ENCODE measurements at regions not wholly inside any gene's neighbourhood (a gene's known extent, or its start where the extent isn't known, plus 50 kb on each side); places are given as distances from the start of the nearest gene placed in this dataset.

- Mint-ChIP-seq H3K36me3 (peaks cover 3% of the 10 kb centered on the region; the same call in 1 of the 2 replicates), H3K9me3 (peaks cover 7% of the 10 kb centered on the region), H3K4me3 (no peak overlapping the region), H3K27me3 (ENCODE audit: low read depth) (peaks cover 9% of the 10 kb centered on the region), H3K27ac (no peak overlapping the region), H3K4me1 (peaks cover 45% of the 10 kb centered on the region)
- POLR2A ChIA-PET: no interaction called here
- ATAC-seq: no peak
- CTCF ChIA-PET: no interaction called here
- no peak for DNase-seq (ENCODE audit: low spot score)
- TF ChIP-seq FOXP4 (CRISPR knock-in tag; IDR thresholded peaks at IDR 0.05): no peak
- no peak for TF ChIP-seq FOXJ3 (CRISPR knock-in tag; IDR thresholded peaks at IDR 0.05; ENCODE audit: borderline replicate concordance)
- TF ChIP-seq SMAD4 (CRISPR knock-in tag; IDR thresholded peaks at IDR 0.05): no peak
- no peak for TF ChIP-seq ATF2 (CRISPR knock-in tag; IDR thresholded peaks at IDR 0.05; ENCODE audit: borderline replicate concordance, low read depth)
- TF ChIP-seq, protein P1, sequence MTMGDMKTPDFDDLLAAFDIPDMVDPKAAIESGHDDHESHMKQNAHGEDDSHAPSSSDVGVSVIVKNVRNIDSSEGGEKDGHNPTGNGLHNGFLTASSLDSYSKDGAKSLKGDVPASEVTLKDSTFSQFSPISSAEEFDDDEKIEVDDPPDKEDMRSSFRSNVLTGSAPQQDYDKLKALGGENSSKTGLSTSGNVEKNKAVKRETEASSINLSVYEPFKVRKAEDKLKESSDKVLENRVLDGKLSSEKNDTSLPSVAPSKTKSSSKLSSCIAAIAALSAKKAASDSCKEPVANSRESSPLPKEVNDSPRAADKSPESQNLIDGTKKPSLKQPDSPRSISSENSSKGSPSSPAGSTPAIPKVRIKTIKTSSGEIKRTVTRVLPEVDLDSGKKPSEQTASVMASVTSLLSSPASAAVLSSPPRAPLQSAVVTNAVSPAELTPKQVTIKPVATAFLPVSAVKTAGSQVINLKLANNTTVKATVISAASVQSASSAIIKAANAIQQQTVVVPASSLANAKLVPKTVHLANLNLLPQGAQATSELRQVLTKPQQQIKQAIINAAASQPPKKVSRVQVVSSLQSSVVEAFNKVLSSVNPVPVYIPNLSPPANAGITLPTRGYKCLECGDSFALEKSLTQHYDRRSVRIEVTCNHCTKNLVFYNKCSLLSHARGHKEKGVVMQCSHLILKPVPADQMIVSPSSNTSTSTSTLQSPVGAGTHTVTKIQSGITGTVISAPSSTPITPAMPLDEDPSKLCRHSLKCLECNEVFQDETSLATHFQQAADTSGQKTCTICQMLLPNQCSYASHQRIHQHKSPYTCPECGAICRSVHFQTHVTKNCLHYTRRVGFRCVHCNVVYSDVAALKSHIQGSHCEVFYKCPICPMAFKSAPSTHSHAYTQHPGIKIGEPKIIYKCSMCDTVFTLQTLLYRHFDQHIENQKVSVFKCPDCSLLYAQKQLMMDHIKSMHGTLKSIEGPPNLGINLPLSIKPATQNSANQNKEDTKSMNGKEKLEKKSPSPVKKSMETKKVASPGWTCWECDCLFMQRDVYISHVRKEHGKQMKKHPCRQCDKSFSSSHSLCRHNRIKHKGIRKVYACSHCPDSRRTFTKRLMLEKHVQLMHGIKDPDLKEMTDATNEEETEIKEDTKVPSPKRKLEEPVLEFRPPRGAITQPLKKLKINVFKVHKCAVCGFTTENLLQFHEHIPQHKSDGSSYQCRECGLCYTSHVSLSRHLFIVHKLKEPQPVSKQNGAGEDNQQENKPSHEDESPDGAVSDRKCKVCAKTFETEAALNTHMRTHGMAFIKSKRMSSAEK (CRISPR knock-in tag; IDR thresholded peaks at IDR 0.05; ENCODE audit: borderline replicate concordance): no peak
- TF ChIP-seq NR1H2 (CRISPR knock-in tag; IDR thresholded peaks at IDR 0.05): no peak
- no peak for TF ChIP-seq ZNF512 (CRISPR knock-in tag; IDR thresholded peaks at IDR 0.05; ENCODE audit: borderline replicate concordance)
- TF ChIP-seq CREM (CRISPR knock-in tag; IDR thresholded peaks at IDR 0.05): no peak
- TF ChIP-seq, protein P2, sequence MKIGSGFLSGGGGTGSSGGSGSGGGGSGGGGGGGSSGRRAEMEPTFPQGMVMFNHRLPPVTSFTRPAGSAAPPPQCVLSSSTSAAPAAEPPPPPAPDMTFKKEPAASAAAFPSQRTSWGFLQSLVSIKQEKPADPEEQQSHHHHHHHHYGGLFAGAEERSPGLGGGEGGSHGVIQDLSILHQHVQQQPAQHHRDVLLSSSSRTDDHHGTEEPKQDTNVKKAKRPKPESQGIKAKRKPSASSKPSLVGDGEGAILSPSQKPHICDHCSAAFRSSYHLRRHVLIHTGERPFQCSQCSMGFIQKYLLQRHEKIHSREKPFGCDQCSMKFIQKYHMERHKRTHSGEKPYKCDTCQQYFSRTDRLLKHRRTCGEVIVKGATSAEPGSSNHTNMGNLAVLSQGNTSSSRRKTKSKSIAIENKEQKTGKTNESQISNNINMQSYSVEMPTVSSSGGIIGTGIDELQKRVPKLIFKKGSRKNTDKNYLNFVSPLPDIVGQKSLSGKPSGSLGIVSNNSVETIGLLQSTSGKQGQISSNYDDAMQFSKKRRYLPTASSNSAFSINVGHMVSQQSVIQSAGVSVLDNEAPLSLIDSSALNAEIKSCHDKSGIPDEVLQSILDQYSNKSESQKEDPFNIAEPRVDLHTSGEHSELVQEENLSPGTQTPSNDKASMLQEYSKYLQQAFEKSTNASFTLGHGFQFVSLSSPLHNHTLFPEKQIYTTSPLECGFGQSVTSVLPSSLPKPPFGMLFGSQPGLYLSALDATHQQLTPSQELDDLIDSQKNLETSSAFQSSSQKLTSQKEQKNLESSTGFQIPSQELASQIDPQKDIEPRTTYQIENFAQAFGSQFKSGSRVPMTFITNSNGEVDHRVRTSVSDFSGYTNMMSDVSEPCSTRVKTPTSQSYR (CRISPR knock-in tag; IDR thresholded peaks at IDR 0.05): no peak
- no peak for TF ChIP-seq IRF1 (CRISPR knock-in tag; IDR thresholded peaks at IDR 0.05)
- no peak for TF ChIP-seq HMGXB4 (CRISPR knock-in tag; IDR thresholded peaks at IDR 0.05)
- TF ChIP-seq, protein P3, sequence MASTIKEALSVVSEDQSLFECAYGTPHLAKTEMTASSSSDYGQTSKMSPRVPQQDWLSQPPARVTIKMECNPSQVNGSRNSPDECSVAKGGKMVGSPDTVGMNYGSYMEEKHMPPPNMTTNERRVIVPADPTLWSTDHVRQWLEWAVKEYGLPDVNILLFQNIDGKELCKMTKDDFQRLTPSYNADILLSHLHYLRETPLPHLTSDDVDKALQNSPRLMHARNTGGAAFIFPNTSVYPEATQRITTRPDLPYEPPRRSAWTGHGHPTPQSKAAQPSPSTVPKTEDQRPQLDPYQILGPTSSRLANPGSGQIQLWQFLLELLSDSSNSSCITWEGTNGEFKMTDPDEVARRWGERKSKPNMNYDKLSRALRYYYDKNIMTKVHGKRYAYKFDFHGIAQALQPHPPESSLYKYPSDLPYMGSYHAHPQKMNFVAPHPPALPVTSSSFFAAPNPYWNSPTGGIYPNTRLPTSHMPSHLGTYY (CRISPR knock-in tag; IDR thresholded peaks at IDR 0.05): no peak
- TF ChIP-seq, protein P4, sequence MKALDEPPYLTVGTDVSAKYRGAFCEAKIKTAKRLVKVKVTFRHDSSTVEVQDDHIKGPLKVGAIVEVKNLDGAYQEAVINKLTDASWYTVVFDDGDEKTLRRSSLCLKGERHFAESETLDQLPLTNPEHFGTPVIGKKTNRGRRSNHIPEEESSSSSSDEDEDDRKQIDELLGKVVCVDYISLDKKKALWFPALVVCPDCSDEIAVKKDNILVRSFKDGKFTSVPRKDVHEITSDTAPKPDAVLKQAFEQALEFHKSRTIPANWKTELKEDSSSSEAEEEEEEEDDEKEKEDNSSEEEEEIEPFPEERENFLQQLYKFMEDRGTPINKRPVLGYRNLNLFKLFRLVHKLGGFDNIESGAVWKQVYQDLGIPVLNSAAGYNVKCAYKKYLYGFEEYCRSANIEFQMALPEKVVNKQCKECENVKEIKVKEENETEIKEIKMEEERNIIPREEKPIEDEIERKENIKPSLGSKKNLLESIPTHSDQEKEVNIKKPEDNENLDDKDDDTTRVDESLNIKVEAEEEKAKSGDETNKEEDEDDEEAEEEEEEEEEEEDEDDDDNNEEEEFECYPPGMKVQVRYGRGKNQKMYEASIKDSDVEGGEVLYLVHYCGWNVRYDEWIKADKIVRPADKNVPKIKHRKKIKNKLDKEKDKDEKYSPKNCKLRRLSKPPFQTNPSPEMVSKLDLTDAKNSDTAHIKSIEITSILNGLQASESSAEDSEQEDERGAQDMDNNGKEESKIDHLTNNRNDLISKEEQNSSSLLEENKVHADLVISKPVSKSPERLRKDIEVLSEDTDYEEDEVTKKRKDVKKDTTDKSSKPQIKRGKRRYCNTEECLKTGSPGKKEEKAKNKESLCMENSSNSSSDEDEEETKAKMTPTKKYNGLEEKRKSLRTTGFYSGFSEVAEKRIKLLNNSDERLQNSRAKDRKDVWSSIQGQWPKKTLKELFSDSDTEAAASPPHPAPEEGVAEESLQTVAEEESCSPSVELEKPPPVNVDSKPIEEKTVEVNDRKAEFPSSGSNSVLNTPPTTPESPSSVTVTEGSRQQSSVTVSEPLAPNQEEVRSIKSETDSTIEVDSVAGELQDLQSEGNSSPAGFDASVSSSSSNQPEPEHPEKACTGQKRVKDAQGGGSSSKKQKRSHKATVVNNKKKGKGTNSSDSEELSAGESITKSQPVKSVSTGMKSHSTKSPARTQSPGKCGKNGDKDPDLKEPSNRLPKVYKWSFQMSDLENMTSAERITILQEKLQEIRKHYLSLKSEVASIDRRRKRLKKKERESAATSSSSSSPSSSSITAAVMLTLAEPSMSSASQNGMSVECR (CRISPR knock-in tag; IDR thresholded peaks at IDR 0.05; ENCODE audit: borderline replicate concordance): no peak
- no peak for TF ChIP-seq NR2C2 (CRISPR knock-in tag; IDR thresholded peaks at IDR 0.05)
- no peak for TF ChIP-seq EMX1 (CRISPR knock-in tag; IDR thresholded peaks at IDR 0.05)
- no peak for TF ChIP-seq NFYB (CRISPR knock-in tag; conservative IDR thresholded peaks at IDR 0.05; ENCODE audit: low read depth)
These were observed 151.7 kb upstream of the L3MBTL4 start for GRCh38 chr18:6566338-6566911.
